Esophagus muscularis mucosa (tissue), 4 donors: ENCODE measurements at regions not wholly inside any gene's neighbourhood (a gene's known extent, or its start where the extent isn't known, plus 50 kb on each side); places are given as distances from the start of the nearest gene placed in this dataset.

Source experiments
- DNase-seq: peaks from one replicate; pipeline ENCODE4 v3.0.0-alpha.2; 2017; ENCODE audit errors: extremely low spot score
- H3K27ac ChIP-seq, 4 donors: fragments of 200-600 bp; sonication (generic); replicated peaks in 1 of 4; 1 replicate in 3 of 4; 2 replicates in 1 of 4; pipeline ENCODE4 v1.5.1; 2016 to 2019; ENCODE audit warnings: mild to moderate bottlenecking in 1 of 4
- H3K27me3 ChIP-seq, 4 donors: fragments of 200-600 bp; sonication (generic); one replicate each; pipeline versions ENCODE4 v1.5.1 to v1.6.0; 2016 to 2019
- H3K36me3 ChIP-seq, 4 donors: fragments of 200-600 bp; sonication (generic); one replicate each; pipeline ENCODE4 v1.5.1; 2016 to 2019
- H3K4me1 ChIP-seq, 4 donors: fragments of 200-600 bp; sonication (generic); one replicate each; pipeline ENCODE4 v1.5.1; 2016 to 2019
- H3K4me3 ChIP-seq, 4 donors: fragments of 200-600 bp; sonication (generic); 1 replicate in 2 of 4; 2 replicates in 2 of 4; pipeline ENCODE4 v1.5.1; 2016 to 2019; ENCODE audit warnings: mild to moderate bottlenecking in 4 of 4, moderate library complexity in 1 of 4
- H3K9me3 ChIP-seq, 4 donors: fragments of 200-600 bp; sonication (generic); 1 replicate in 3 of 4; 2 replicates in 1 of 4; pipeline ENCODE4 v1.5.1; 2016 to 2019
- EP300 ChIP-seq: sonication (generic); formaldehyde crosslinking; IDR thresholded peaks from one replicate; pipeline ENCODE4 v1.6.1; 2017; ENCODE audit warnings: antibody characterized with exemption
- POLR2A ChIP-seq: fragments of 450-650 bp; IDR thresholded peaks from one replicate; pipeline ENCODE4 v1.6.1; 2017; ENCODE audit warnings: antibody characterized with exemption, moderate library complexity, mild to moderate bottlenecking, low read depth
- POLR2AphosphoS5 ChIP-seq, 2 donors: sonication (generic); formaldehyde crosslinking; IDR thresholded peaks; one replicate each; pipeline ENCODE4 v1.6.1; 2017; ENCODE audit warnings: antibody characterized with exemption in 2 of 2
- WGBS: methylation state at CpG from one replicate; pipeline ENCODE4 v1.1.5; 2018; 5-methylcytosine and 5-hydroxymethylcytosine counted together
- intact Hi-C: fragments of 100-400 bp; cut with DNase I; formaldehyde crosslinking; loops from one replicate; pipeline ENCODE4 v1.15.1; 2023
- TF ChIP-seq, protein P1 (sequence below), 3 experiments: fragments of 200-600 bp in 2 of 3; fragments of 450-650 bp in 1 of 3; sonication (generic) in 2 of 3; IDR thresholded peaks; one replicate each; pipeline ENCODE4 v1.5.1; 2017 to 2019; ENCODE audit warnings: antibody characterized with exemption in 3 of 3, mild to moderate bottlenecking in 2 of 3, moderate library complexity in 1 of 3

DNA sequence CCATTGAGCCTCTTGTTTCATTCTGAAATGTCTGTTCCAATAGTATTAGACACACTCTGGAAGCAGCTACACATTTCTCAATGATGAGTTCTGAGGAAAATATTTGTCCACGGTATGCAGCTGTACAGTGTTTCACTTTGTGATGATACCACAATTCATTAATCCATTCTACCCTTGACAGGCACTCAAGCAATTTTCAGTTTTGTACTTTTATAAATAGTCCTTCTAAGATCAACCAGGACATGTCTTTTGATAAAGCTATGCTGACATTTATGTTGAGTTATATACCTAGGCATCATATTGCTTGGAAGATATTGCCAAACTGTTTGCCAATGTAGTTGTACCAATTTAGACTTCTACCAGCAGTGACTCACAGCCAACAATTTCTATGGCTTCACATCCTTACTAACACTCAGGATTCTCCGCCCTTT is 165.1 kb upstream of the COL8A1 start:
- intact Hi-C loops = no loop called here
- H3K36me3 ChIP-seq = no peaks in the 10 kb centered on the region
- no peaks in the 10 kb centered on the region for H3K27me3 ChIP-seq
- H3K27ac ChIP-seq = no peak overlapping the region
- TF ChIP-seq, protein P1, sequence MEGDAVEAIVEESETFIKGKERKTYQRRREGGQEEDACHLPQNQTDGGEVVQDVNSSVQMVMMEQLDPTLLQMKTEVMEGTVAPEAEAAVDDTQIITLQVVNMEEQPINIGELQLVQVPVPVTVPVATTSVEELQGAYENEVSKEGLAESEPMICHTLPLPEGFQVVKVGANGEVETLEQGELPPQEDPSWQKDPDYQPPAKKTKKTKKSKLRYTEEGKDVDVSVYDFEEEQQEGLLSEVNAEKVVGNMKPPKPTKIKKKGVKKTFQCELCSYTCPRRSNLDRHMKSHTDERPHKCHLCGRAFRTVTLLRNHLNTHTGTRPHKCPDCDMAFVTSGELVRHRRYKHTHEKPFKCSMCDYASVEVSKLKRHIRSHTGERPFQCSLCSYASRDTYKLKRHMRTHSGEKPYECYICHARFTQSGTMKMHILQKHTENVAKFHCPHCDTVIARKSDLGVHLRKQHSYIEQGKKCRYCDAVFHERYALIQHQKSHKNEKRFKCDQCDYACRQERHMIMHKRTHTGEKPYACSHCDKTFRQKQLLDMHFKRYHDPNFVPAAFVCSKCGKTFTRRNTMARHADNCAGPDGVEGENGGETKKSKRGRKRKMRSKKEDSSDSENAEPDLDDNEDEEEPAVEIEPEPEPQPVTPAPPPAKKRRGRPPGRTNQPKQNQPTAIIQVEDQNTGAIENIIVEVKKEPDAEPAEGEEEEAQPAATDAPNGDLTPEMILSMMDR (IDR thresholded peaks at IDR 0.05) = no peak
- TF ChIP-seq POLR2AphosphoS5 (IDR thresholded peaks at IDR 0.05) (no peak), EP300 (no peak), POLR2A (no peak)
- DNase-seq = no peak
- no peak overlapping the region for H3K4me3 ChIP-seq
- WGBS = 74% methylated on average over 2 of the region's 2 CpGs
- peaks cover 0 to 6% (median 3%) of the 10 kb centered on the region in 4 donors for H3K9me3 ChIP-seq
- H3K4me1 ChIP-seq = peaks cover 0 to 4% (median 0%) of the 10 kb centered on the region in 4 donors

GRCh38 chr3:99472385-99472784 is 166.0 kb upstream of the COL8A1 start:
- Histone ChIP-seq H3K27ac (no peak overlapping the region), H3K9me3 (no peaks in the 10 kb centered on the region), H3K4me3 (no peak overlapping the region), H3K27me3 (no peaks in the 10 kb centered on the region), H3K36me3 (no peaks in the 10 kb centered on the region), H3K4me1 (peaks cover 0 to 4% (median 0%) of the 10 kb centered on the region in 4 donors)
- intact Hi-C loops = no loop called here
- no peak for TF ChIP-seq POLR2A
- TF ChIP-seq, protein P1 (IDR thresholded peaks at IDR 0.05) = no peak
- TF ChIP-seq EP300 = no peak
- TF ChIP-seq POLR2AphosphoS5 (IDR thresholded peaks at IDR 0.05) = no peak
- DNase-seq = no peak
- 65% methylated on average over 2 of the region's 3 CpGs for WGBS

DNA sequence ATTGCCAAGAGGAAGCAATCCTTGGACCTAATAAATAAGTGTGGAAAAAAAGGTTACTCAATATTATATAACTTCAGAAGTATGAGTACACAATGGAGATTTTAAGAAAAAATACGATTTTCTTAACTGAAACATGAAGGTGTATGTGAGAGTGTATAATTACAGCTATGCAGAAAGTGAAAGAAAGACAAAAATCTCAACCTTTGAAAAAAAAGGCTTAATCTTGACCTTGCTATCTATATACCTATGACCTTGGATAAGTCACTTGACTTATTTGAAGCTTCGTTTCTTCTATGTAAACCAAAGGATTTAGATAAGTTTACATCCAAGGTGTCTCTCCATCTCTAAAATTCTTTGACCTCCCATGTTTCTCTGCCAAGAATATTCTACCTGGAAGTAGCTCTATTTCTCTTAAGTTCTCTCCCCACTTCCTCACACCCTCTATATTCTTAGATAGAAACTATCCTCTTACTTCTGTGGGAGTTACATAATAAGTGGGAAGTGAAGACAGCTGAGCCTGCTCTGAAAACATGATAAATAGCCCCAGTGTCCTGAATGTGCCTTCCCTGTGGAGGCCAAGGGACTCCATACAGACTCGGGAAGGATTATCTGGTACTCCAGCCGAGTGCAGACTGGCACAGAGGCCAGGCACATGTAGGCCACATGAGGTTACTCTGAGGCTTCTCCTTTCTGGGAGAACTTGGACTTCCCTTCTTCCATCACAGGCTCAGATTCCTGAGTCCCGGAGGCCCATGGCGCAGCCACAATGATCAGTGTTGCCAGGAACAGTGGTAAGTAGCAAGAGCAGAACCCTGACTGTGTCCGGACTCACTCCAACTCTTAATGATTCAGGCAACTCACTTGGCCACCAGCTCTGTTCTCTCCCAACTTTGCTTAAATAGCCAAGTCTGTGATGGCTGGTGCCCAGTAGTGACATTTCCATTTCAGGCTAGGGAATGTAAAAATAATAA is 166.8 kb upstream of the COL8A1 start:
- 78% methylated on average over 5 of the region's 7 CpGs for WGBS
- H3K4me1 ChIP-seq = peaks cover 0 to 4% (median 0%) of the 10 kb centered on the region in 4 donors
- no peaks in the 10 kb centered on the region for H3K9me3 ChIP-seq
- no peaks in the 10 kb centered on the region for H3K36me3 ChIP-seq
- H3K4me3 ChIP-seq = no peak overlapping the region
- TF ChIP-seq POLR2AphosphoS5 (IDR thresholded peaks at IDR 0.05) (no peak), POLR2A (no peak), EP300 (no peak)
- TF ChIP-seq, protein P1 (IDR thresholded peaks at IDR 0.05) = no peak
- H3K27ac ChIP-seq = no peak overlapping the region
- intact Hi-C loops = no loop called here
- H3K27me3 ChIP-seq = no peaks in the 10 kb centered on the region
- DNase-seq = no peak

DNA sequence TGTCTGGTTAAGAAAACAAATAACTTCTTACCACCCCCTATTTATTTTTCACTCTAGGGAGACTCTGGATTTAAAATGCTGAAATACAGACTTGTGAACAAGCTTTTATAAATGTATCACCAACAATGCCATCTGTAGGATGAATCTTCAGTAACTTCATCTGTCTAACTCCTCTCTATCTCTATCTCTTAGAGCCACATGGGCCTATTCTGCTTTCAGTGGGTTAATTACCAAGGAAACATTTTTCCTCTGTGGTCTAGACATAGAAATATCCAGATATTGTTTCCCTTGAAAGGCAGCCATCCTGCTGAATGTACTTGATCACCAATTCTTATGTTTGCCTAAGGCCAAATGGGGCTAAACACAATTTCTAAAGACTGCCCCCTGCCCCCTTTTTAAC is 167.6 kb upstream of the COL8A1 start:
- no peak overlapping the region for H3K27ac ChIP-seq
- TF ChIP-seq, protein P1 (IDR thresholded peaks at IDR 0.05) = no peak
- no peak for TF ChIP-seq POLR2AphosphoS5 (IDR thresholded peaks at IDR 0.05)
- no peak for TF ChIP-seq EP300
- TF ChIP-seq POLR2A = no peak
- H3K9me3 ChIP-seq = no peaks in the 10 kb centered on the region
- no peak overlapping the region for H3K4me3 ChIP-seq
- no peaks in the 10 kb centered on the region for H3K36me3 ChIP-seq
- peaks cover 0 to 4% (median 0%) of the 10 kb centered on the region in 4 donors for H3K4me1 ChIP-seq
- no peaks in the 10 kb centered on the region for H3K27me3 ChIP-seq
- no peak for DNase-seq
- intact Hi-C loops = no loop called here
